A673 (cell line): ENCODE measurements at regions not wholly inside any gene's neighbourhood (a gene's known extent, or its start where the extent isn't known, plus 50 kb on each side); places are given as distances from the start of the nearest gene placed in this dataset.

ENCODE experiments used
- BruUV-seq: library from RNA; stranded (reverse); fragments of 400-500 nt; replicated peaks from 2 replicates; lab custom pipeline; 2021; lab: Mats Ljungman, UMichigan
- CTCF ChIA-PET: fragments of 300-600 bp; sonication (Branson Sonifier 250); formaldehyde crosslinking; loops from one replicate; lab custom pipeline; 2022; ENCODE audit warnings: antibody characterized with exemption; lab: Charles Lee
- POLR2A ChIA-PET: fragments of 300-600 bp; sonication (Branson Sonifier 250); formaldehyde crosslinking; loops from one replicate; lab custom pipeline; 2022; ENCODE audit warnings: antibody characterized with exemption; ENCODE audit not compliant: low non-redundant PET; lab: Charles Lee
- DNase-seq: peaks from one replicate; pipeline ENCODE4 v3.0.0-alpha.2; 2015; ENCODE audit warnings: low spot score
- H3K27ac ChIP-seq: fragments of 200-600 bp; sonication (generic); 2 replicates; pipeline ENCODE4 v1.5.1; 2016; ENCODE audit warnings: mixed run types, low read depth, mild to moderate bottlenecking, mixed read lengths, antibody characterized with exemption, low read length; ENCODE audit not compliant: poor library complexity, severe bottlenecking
- H3K27me3 ChIP-seq: fragments of 200-600 bp; sonication (generic); replicated peaks from 2 replicates; pipeline ENCODE4 v1.6.1; 2017; ENCODE audit warnings: mixed run types, low read depth, mild to moderate bottlenecking, mixed read lengths, antibody characterized with exemption, low read length; ENCODE audit not compliant: insufficient read depth, poor library complexity
- H3K36me3 ChIP-seq: fragments of 200-600 bp; sonication (generic); 2 replicates; pipeline ENCODE4 v1.6.1; 2016; ENCODE audit warnings: mixed run types, mild to moderate bottlenecking, mixed read lengths, antibody characterized with exemption, low read length; ENCODE audit not compliant: insufficient read depth, poor library complexity, severe bottlenecking
- H3K4me1 ChIP-seq: fragments of 200-600 bp; sonication (generic); 2 replicates; pipeline ENCODE4 v1.6.1; 2017; ENCODE audit warnings: mixed run types, mild to moderate bottlenecking, mixed read lengths, antibody characterized with exemption, low read length; ENCODE audit not compliant: insufficient read depth, poor library complexity, severe bottlenecking
- H3K4me3 ChIP-seq: fragments of 200-600 bp; sonication (generic); 2 replicates; pipeline ENCODE4 v1.5.1; 2016; ENCODE audit warnings: low read depth, mixed run types, mild to moderate bottlenecking, mixed read lengths, low read length; ENCODE audit not compliant: poor library complexity, severe bottlenecking
- H3K9me3 ChIP-seq: fragments of 200-600 bp; sonication (generic); 2 replicates; pipeline ENCODE4 v1.6.1; 2016; ENCODE audit warnings: mixed run types, low read depth, mild to moderate bottlenecking, mixed read lengths, antibody characterized with exemption, low read length; ENCODE audit not compliant: poor library complexity, severe bottlenecking
- EZH2 ChIP-seq: fragments of 200-600 bp; sonication (generic); IDR thresholded peaks from 2 replicates; pipeline ENCODE4 v1.6.1; 2017; ENCODE audit warnings: borderline replicate concordance, low read depth, mild to moderate bottlenecking, mixed read lengths, antibody characterized with exemption, low read length; ENCODE audit not compliant: poor library complexity, severe bottlenecking
- intact Hi-C: fragments of 100-400 bp; cut with micrococcal nuclease; formaldehyde crosslinking; loops from one replicate; pipeline ENCODE4 v1.10.0; 2022; ENCODE audit not compliant: unreplicated experiment
- TF ChIP-seq, protein P1 (sequence below): fragments of 300-800, 200-600 bp; sonication (generic); conservative IDR thresholded peaks from 2 replicates; pipeline ENCODE4 v1.5.1; 2017; ENCODE audit warnings: low read depth, mild to moderate bottlenecking, antibody characterized with exemption, low read length, moderate library complexity, mixed read lengths

GRCh38 chr12:77577791-77578190 lies 252.9 kb upstream of the NAV3 start:
- ChIA-PET CTCF (no interaction called here), POLR2A (no interaction called here)
- Histone ChIP-seq H3K9me3 (no peaks in the 10 kb centered on the region), H3K27ac (no peak overlapping the region), H3K4me3 (no peak overlapping the region), H3K27me3 (peaks cover 5% of the 10 kb centered on the region), H3K36me3 (no peaks in the 10 kb centered on the region), H3K4me1 (no peaks in the 10 kb centered on the region)
- no peak for DNase-seq
- no peak for TF ChIP-seq EZH2
- TF ChIP-seq, protein P1, sequence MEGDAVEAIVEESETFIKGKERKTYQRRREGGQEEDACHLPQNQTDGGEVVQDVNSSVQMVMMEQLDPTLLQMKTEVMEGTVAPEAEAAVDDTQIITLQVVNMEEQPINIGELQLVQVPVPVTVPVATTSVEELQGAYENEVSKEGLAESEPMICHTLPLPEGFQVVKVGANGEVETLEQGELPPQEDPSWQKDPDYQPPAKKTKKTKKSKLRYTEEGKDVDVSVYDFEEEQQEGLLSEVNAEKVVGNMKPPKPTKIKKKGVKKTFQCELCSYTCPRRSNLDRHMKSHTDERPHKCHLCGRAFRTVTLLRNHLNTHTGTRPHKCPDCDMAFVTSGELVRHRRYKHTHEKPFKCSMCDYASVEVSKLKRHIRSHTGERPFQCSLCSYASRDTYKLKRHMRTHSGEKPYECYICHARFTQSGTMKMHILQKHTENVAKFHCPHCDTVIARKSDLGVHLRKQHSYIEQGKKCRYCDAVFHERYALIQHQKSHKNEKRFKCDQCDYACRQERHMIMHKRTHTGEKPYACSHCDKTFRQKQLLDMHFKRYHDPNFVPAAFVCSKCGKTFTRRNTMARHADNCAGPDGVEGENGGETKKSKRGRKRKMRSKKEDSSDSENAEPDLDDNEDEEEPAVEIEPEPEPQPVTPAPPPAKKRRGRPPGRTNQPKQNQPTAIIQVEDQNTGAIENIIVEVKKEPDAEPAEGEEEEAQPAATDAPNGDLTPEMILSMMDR, result no peak
- intact Hi-C loops, result no loop called here
- no TSS peak for BruUV-seq

DNA sequence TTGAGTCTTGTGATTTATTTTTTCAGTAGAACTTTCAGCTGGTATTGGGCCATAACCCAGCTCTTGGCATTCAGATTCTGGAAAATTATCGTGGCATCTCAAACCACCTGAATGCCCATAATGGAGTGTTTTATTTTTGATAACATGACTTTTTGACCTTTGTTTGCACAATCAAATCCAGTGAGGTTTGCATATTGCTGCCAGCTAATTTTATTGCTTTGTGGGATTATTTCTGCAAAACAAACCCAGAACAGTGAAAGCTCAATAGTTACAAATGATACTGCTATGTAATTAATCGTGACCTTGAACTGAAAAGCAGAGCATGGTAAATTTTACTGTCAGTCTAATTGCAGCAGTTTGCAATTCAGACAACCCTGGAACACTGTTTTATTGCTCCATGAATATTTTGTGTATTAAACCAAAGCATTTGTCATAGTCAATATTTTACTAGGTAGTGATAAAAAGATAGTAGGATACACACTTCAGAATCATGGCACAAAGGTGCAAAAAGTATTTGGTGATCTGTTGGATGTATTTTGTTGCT lies 255.2 kb upstream of the NAV3 start:
- H3K36me3 ChIP-seq, result no peaks in the 10 kb centered on the region
- BruUV-seq, result no TSS peak
- TF ChIP-seq, protein P1, result no peak
- no peak for TF ChIP-seq EZH2
- CTCF ChIA-PET, result no interaction called here
- no peaks in the 10 kb centered on the region for H3K4me1 ChIP-seq
- POLR2A ChIA-PET, result no interaction called here
- H3K9me3 ChIP-seq, result no peaks in the 10 kb centered on the region
- H3K4me3 ChIP-seq, result no peak overlapping the region
- H3K27me3 ChIP-seq, result no peaks in the 10 kb centered on the region
- no peak overlapping the region for H3K27ac ChIP-seq
- DNase-seq, result no peak
- intact Hi-C loops, result no loop called here

GRCh38 chr12:77572371-77572770 lies 258.3 kb upstream of the NAV3 start:
- BruUV-seq, result no TSS peak
- ChIA-PET POLR2A (no interaction called here), CTCF (no interaction called here)
- peaks cover 15% of the 10 kb centered on the region for H3K27me3 ChIP-seq
- no peak for DNase-seq
- no peak overlapping the region for H3K27ac ChIP-seq
- H3K36me3 ChIP-seq, result no peaks in the 10 kb centered on the region
- intact Hi-C loops, result no loop called here
- H3K4me1 ChIP-seq, result no peaks in the 10 kb centered on the region
- H3K9me3 ChIP-seq, result no peaks in the 10 kb centered on the region
- no peak overlapping the region for H3K4me3 ChIP-seq
- TF ChIP-seq, protein P1, result no peak
- no peak for TF ChIP-seq EZH2
